ENCODE measurements at regions not wholly inside any gene's neighbourhood (a gene's known extent, or its start where the extent isn't known, plus 50 kb on each side); places are given as distances from the start of the nearest gene placed in this dataset.
A peak's percentile ranks its signal among the peaks of the same experiment; 100 is the strongest.
"Not testable (repeated sequence)": the region's sequence is repeated elsewhere in the genome, so short reads cannot be mapped to it uniquely, and the experiment has no call there.

GRCh38 chr3:116515973-116516372 lies 70.7 kb upstream of the LSAMP start:
- no peak for TF ChIP-seq DPF2 (IDR thresholded peaks at IDR 0.05)
- TF ChIP-seq KLF5 (IDR thresholded peaks at IDR 0.05; ENCODE audit: partially characterized antibody) = no peak
- no peak for TF ChIP-seq BACH1 (IDR thresholded peaks at IDR 0.05; ENCODE audit: borderline replicate concordance)
- Histone ChIP-seq H3K4me2 (ENCODE audit: control insufficient read depth, insufficient read depth) (no peak overlapping the region), H3K27ac (ENCODE audit: control insufficient read depth, insufficient read depth) (no peak overlapping the region), H2AFZ (ENCODE audit: control insufficient read depth, low read depth, low read length) (no peak overlapping the region), H3K9ac (ENCODE audit: control insufficient read depth, insufficient read depth, low read length) (no peak overlapping the region), H4K20me1 (ENCODE audit: control insufficient read depth, insufficient read depth) (no peaks in the 10 kb centered on the region), H3K27me3 (replicated peaks in 1 of 2; ENCODE audit: control insufficient read depth in 2 of 2, insufficient read depth in 2 of 2, low read length in 1 of 2) (no peaks in the 10 kb centered on the region), H3K4me3 (no peak overlapping the region), H3K4me1 (ENCODE audit: control insufficient read depth, insufficient read depth, low read length) (no peaks in the 10 kb centered on the region), H3K79me2 (ENCODE audit: control insufficient read depth, insufficient read depth, low read length) (no peaks in the 10 kb centered on the region), H3K36me3 (ENCODE audit: control insufficient read depth in 2 of 2, insufficient read depth in 2 of 2, low read length in 1 of 2) (no peaks in the 10 kb centered on the region), H3K9me3 (replicated peaks; ENCODE audit: control insufficient read depth, insufficient read depth, low read length) (no peaks in the 10 kb centered on the region)
- SMC1A ChIA-PET (ENCODE audit: uncharacterized antibody, unreplicated experiment) = interaction anchor here (1.0 to 1.2 kb wide), 2 partner anchors 11 to 241 kb away, joined by 3 read pairs; no protein-coding TSS in a partner anchor
- FAIRE-seq (no peak), DNase-seq (ENCODE audit: low read depth, low spot score) (no peak), ATAC-seq (peak; percentile 50)
- intact Hi-C loops (cut with micrococcal nuclease; ENCODE audit: unreplicated experiment) = loop anchor here (2.0 kb wide), 1 partner anchor 375 kb away; no protein-coding TSS in a partner anchor
- BruUV-seq (replicated peaks) = no TSS peak
- 0% methylated on average over 2 of the region's 2 CpGs for WGBS (ENCODE audit: insufficient coverage, insufficient replicate concordance, low lambda C conversion rate, missing lambda C conversion rate)
- in situ Hi-C loops (cut with MboI) = no loop called here
- CTCF ChIA-PET = interaction anchor here (1.0 to 2.1 kb wide), 6 partner anchors 11 to 377 kb away, joined by 3 to 9 read pairs (median 3); no protein-coding TSS in a partner anchor
- RAD21 ChIA-PET (ENCODE audit: unreplicated experiment) = no interaction called here
- POLR2A ChIA-PET = no interaction called here

- H3K9me3 ChIP-seq (replicated peaks; ENCODE audit: control insufficient read depth, insufficient read depth, low read length) = no peaks in the 10 kb centered on the region
- no peak overlapping the region for H3K27ac ChIP-seq (ENCODE audit: control insufficient read depth, insufficient read depth)
- no peak overlapping the region for H3K9ac ChIP-seq (ENCODE audit: control insufficient read depth, insufficient read depth, low read length)
- POLR2A ChIA-PET = no interaction called here
- ATAC-seq = peak; percentile 73
- TF ChIP-seq RAD21 (IDR thresholded peaks at IDR 0.05; ENCODE audit: insufficient read depth, low read depth, low read length) = 0 out of 2 replicates have a peak, but pooled peaks have one; percentile 30
- TF ChIP-seq SMAD5 (IDR thresholded peaks at IDR 0.05; ENCODE audit: low read depth) = no peak
- TF ChIP-seq CTCF (IDR thresholded peaks at IDR 0.05 in 2 of 3, conservative IDR thresholded peaks at IDR 0.05 in 1 of 3; ENCODE audit: control insufficient read depth in 2 of 3, extremely low read depth in 1 of 3, insufficient read depth in 1 of 3, low read depth in 3 of 3, low read length in 3 of 3) = peak; percentile 29 to 42 (median 35); a peak in 4 of 6 replicates
- intact Hi-C loops (cut with micrococcal nuclease; ENCODE audit: unreplicated experiment) (loop anchor here (2.0 kb wide), 1 partner anchor 377 kb away; no protein-coding TSS in a partner anchor), in situ Hi-C loops (cut with MboI) (no loop called here)
- BruUV-seq (replicated peaks) = no TSS peak
- no peaks in the 10 kb centered on the region for H3K27me3 ChIP-seq (replicated peaks in 1 of 2; ENCODE audit: control insufficient read depth in 2 of 2, insufficient read depth in 2 of 2, low read length in 1 of 2)
- no peak overlapping the region for H3K4me3 ChIP-seq
- H3K4me2 ChIP-seq (ENCODE audit: control insufficient read depth, insufficient read depth) = no peak overlapping the region
- H3K4me1 ChIP-seq (ENCODE audit: control insufficient read depth, insufficient read depth, low read length) = no peaks in the 10 kb centered on the region
- H2AFZ ChIP-seq (ENCODE audit: control insufficient read depth, low read depth, low read length) = no peak overlapping the region
- CTCF ChIA-PET = interaction anchor here (0.6 to 2.1 kb wide), 8 partner anchors 9 to 376 kb away, joined by 3 to 9 read pairs (median 4); no protein-coding TSS in a partner anchor
- WGBS (ENCODE audit: insufficient coverage, insufficient replicate concordance, low lambda C conversion rate, missing lambda C conversion rate) = 82% methylated on average over 1 of the region's 1 CpG
- H3K36me3 ChIP-seq (ENCODE audit: control insufficient read depth in 2 of 2, insufficient read depth in 2 of 2, low read length in 1 of 2) = no peaks in the 10 kb centered on the region
- no peaks in the 10 kb centered on the region for H3K79me2 ChIP-seq (ENCODE audit: control insufficient read depth, insufficient read depth, low read length)
- FAIRE-seq = no peak
- H4K20me1 ChIP-seq (ENCODE audit: control insufficient read depth, insufficient read depth) = no peaks in the 10 kb centered on the region
- RAD21 ChIA-PET (ENCODE audit: unreplicated experiment) = interaction anchor here (0.6 to 1.0 kb wide), 2 partner anchors 70 to 375 kb away, joined by 4 to 5 read pairs; no protein-coding TSS in a partner anchor
- no peak for DNase-seq (ENCODE audit: low read depth, low spot score)
- SMC1A ChIA-PET (ENCODE audit: uncharacterized antibody, unreplicated experiment) = interaction anchor here (0.5 to 1.5 kb wide), 5 partner anchors 9 to 417 kb away, joined by 3 to 7 read pairs (median 3); no protein-coding TSS in a partner anchor
These were observed 72.0 kb upstream of the LSAMP start for GRCh38 chr3:116517308-116517707.

- POLR2A ChIA-PET; CTCF ChIA-PET; H3K9ac ChIP-seq (ENCODE audit: control insufficient read depth, insufficient read depth, low read length); H3K27me3 ChIP-seq (replicated peaks in 1 of 2; ENCODE audit: control insufficient read depth in 2 of 2, insufficient read depth in 2 of 2, low read length in 1 of 2); H3K9me3 ChIP-seq (replicated peaks; ENCODE audit: control insufficient read depth, insufficient read depth, low read length); FAIRE-seq; BruUV-seq (replicated peaks); H3K4me2 ChIP-seq (ENCODE audit: control insufficient read depth, insufficient read depth); ATAC-seq; H3K4me3 ChIP-seq; H3K27ac ChIP-seq (ENCODE audit: control insufficient read depth, insufficient read depth); H4K20me1 ChIP-seq (ENCODE audit: control insufficient read depth, insufficient read depth); SMC1A ChIA-PET (ENCODE audit: uncharacterized antibody, unreplicated experiment); DNase-seq (ENCODE audit: low read depth, low spot score); intact Hi-C loops (cut with micrococcal nuclease; ENCODE audit: unreplicated experiment); H3K4me1 ChIP-seq (ENCODE audit: control insufficient read depth, insufficient read depth, low read length); H3K79me2 ChIP-seq (ENCODE audit: control insufficient read depth, insufficient read depth, low read length); H3K36me3 ChIP-seq (ENCODE audit: control insufficient read depth in 2 of 2, insufficient read depth in 2 of 2, low read length in 1 of 2); H2AFZ ChIP-seq (ENCODE audit: control insufficient read depth, low read depth, low read length); in situ Hi-C loops (cut with MboI); RAD21 ChIA-PET (ENCODE audit: unreplicated experiment): not testable (repeated sequence)
- whole genome bisulfite sequencing (ENCODE audit: insufficient coverage, insufficient replicate concordance, low lambda C conversion rate, missing lambda C conversion rate) = 75% methylated on average over 12 of the region's 26 CpGs
These were observed 73.8 kb upstream of the LSAMP start for GRCh38 chr3:116519101-116519500.

Data from GM12878 (cell line).